NCI-H774 (cell line): ENCODE measurements at regions not wholly inside any gene's neighbourhood (a gene's known extent, or its start where the extent isn't known, plus 50 kb on each side); places are given as distances from the start of the nearest gene placed in this dataset.

Source experiments
- DNase-seq: peaks from one replicate; lab custom pipeline; 2025; lab: John Stamatoyannopoulos, UW

GRCh38 chr3:67791620-67792019 is 137.2 kb upstream of the SUCLG2 start:
- DNase-seq = no peak

- no peak for DNase-seq
Measured at GRCh38 chr3:67790043-67790442, 135.6 kb upstream of the SUCLG2 start.

- no peak for DNase-seq
Measured at GRCh38 chr3:67788396-67788795, 134.0 kb upstream of the SUCLG2 start.

DNA sequence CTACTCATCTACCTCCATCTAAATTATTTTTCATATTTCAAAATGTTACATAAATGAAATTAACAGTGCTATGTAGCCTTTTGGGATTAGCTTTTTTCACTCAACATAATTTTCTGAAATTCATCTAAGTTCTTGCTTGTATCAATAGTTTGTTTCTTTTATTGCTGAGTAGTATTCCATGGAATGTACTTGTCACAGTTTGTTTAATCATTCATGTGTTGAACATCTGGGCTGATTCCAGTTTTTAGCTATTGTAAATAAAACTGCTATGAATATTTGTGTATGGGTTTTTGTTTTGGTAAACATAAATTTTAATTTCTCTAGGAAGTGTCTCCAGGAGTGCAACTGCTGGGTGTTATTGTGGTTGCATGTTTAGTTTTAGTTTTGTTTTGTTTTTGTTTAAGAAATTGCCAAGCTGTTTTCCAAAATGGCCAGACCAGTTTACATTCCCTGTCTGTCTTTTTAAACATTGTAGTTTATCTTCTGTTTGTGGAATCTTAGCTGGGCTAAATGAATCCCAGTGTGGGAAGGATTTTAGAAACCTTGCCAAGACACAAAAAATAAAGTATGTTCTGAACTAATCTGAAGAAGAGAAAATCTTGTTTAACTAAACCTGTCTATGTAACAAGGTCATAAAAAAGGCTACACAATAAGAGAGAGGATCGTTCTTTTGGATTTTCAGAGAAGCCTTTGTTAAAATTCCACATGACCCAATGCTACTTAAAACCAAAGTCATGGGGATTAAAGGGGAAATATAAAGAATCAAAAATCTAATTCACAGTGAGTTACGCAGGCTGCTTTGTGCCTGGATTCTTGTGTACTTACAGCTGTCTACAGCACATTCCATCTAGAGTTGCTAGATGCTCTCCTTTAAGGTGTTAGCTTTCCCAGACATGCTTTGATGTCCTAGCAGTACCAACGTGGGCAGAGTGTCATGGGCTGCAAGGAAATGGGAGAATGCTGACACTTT is 129.2 kb upstream of the SUCLG2 start:
- no peak for DNase-seq

DNA sequence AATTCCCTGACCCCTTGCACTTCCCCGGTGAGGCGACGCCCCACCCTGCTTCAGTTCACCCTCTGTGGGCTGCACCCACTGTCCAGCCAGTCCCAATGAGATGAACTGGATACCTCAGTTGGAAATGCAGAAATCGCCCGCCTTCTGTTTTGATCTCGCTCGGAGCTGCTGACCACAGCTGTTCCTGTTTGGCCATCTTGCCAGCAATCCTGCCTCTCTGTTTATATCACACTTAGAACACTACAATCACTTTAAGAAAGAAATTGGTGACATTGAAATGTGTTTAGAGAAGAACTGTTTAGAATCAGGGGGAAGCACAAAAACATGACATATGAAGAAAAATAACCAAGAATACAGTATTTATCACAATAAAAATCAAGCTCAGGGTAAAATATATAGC is 127.5 kb upstream of the SUCLG2 start:
- DNase-seq = no peak

DNA sequence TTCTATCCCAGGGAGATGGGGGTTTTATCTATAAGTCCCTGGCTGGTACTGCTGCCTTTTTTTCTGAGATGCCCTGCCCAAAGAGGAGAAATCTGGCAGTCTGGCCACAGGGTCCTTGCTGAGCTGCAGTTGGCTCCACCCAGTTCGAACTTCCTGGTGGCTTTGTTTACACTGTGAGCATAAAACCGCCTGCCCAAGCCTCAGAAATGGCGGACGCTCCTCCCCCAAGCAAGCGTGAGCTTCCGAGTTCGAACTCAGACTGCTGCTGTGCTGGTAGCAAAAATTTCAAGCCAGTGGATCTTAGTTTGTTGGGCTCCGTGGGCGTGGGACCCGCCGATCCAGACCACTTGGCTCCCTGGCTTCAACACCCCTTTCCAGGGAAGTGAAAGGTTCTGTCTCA is 126.8 kb upstream of the SUCLG2 start:
- no peak for DNase-seq

DNA sequence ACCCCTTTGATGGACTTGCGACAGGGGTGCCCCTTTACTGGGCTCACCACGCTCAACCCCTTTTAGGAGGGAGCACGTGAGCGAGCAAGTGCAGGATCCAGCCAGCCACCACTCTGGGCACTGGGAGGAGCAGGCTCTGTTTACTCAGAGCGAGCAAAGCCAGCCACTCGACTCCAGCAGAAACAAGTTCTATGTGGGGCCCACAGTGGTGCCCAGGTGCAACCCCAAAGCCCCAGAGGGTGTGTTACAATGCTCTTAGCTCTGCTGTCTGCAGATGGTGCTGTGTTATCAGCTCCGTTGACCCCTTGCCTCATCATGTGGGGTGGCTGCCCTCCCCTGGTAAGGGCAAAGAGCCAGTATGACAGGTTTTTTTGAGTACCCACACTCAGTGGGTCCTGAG is 120.3 kb upstream of the SUCLG2 start:
- DNase-seq = no peak

- no peak for DNase-seq
Measured at GRCh38 chr3:67765575-67765974, 111.2 kb upstream of the SUCLG2 start.

DNA sequence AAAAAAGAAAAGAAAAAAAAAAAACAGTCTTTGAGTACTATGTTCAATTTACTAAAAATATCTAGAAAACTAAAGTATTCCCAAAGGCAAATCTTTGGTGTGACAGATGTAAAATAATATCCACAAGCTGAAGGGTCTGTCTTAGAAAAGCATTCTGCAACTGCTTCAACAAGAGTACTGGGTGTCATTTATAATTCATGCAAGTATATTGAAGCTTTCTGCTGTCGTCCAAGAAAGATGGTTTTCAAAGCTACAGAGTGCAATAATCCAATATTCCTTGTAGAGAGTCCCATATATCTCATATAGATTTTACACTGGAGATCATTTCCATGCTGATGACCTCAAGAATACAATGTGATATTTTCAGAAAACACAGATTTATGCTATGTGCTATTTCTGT is 90.9 kb upstream of the SUCLG2 start:
- DNase-seq = no peak

GRCh38 chr3:67744699-67745098 is 90.3 kb upstream of the SUCLG2 start:
- no peak for DNase-seq

DNA sequence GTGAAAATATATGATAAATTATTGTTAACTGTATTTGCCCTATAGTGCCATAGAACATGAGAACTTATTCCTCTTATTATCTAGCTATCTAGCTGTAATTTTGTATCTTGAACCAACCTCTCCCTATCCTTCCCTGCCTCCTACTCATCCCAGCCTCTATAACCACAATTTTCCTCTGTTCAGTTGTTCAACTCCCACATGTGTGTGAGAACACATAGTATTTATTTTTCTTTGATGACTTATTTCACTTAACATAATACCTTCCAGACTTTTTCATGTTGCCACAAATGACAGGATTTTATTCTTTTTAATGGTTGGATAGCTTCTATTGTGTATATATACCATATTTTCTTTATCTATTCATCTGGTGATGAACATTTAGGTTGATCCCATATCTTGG is 85.4 kb upstream of the SUCLG2 start:
- DNase-seq = no peak

DNA sequence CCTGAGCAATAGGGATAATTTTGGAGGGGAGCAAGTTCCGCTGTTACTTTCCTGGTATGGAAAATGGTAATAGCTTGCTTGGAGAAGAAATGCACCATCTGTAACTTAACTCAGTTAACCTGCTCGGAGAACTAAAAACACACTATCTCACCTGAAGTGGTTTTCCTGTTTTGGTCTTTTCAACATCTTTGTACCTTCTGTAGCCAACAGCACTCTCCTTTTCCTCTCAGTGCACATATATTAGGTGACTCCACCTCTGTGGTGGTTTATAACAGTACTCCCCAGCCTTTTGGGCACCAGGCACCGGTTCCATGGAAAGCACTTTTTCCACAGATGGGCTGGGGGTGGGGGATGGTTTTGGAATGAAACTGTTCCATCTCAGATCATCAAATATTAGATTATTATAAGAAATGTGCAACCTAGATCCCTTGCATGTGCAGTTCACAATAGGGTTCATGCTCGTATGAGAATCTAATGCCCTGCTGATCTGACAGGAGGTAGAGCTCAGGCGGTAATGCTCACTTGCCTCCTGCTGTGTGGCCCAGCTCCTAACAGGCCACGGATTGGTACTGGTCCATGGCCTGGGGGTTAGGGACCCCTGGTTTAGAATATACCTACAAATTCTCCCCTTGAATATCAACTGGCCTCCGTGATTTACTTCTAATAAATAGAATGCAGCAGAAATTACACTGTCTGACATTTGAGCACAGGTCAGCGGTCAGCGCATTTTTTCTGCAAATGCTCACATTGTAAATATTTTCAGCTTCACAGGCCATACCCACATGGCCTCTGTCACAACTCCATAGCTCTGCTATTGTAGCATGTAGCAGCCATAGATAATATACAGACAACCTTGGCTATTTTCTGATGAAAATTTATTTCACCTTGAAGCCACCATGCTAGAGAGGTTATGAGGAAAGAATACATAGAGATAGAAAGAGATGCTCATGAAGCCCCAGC is 83.8 kb upstream of the SUCLG2 start:
- no peak for DNase-seq

- DNase-seq = no peak
Measured at GRCh38 chr3:67737140-67737539, 82.7 kb upstream of the SUCLG2 start.

DNA sequence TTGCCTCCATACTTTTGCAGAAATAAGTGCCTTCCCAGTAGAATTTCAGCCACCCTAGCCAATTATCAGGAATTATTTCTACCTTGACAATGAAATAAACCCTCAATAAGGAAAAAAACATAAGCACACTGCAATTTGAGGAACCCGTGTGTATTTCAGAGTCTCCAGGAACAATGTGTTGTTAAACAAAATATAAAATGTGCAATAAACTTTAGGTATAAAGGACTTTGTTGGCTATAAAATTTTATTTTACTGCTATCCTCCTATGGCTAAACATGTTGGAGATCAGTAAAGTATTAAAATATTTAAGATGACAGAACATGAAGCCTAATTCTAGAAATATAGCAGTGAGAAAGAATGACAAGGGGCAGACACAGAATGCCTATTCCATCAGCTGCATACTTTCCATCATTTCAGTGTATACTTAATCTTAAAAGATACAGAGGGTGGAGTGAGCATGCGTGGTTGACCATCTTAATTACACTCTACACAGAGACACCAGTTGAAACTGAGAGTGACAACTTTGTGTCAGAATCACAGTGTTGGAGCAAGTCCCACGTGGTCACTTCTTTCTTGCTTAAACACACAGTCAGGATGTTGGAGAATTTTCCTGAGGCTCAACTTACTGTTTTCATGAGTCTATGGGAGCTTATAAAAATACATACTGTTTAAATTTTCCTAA is 79.0 kb upstream of the SUCLG2 start:
- no peak for DNase-seq

DNA sequence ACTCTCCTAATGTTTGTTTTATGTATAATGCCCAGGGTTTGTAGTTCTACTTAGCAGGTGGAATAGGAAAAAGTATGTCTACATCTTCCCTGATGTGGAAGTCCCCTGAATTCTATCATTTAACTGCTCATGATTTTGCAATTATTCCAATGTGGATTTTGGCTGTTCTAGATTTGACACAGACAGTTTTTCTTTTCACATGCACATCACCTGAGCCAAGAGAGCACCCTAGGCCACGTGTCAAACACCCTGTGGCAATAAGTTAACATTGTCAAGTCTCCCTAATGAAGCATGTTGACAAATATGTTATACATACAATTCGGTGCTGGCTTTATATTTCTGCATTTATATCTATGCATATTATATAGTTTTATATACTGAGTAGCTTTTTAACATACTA is 70.0 kb upstream of the SUCLG2 start:
- no peak for DNase-seq

DNA sequence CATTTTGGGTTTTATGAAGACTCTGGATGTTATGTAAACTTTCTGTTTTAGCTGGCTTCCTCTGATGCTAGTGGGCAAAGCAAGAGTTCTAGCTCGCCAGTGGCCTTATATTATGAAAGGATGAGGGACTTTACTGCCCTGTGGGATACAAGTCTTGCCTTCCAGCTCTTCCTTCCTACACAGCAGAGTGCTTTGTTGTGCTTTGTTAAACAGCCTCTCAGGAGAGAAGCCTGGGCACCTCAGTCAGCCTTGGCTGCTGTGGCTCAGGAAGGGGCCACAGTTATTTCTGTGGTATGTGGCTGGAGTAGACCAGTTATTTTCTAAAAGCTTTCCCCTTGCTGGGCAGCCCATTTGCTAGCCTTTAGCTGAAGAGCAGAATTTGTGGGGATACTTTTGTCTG is 69.5 kb upstream of the SUCLG2 start:
- DNase-seq = no peak

DNA sequence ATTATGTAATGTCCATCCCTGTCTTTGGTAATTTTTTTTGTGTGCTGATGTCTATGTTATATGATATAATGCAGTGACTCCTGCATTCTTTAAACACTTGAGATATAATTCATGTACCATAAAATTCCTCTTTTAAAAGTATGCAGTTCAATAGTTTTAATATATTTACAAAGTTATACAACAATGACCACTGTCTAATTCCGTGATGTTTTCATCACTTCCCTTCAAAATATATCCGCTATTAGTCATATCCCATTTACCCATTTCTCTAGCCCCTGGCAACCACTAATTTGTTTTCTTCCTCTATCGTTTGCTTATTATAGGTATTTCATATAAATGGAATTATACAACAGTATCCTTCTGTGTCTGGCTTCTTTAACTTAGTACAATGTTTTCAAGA is 64.9 kb upstream of the SUCLG2 start:
- DNase-seq = no peak

- DNase-seq = no peak
Measured at GRCh38 chr3:67715971-67716370, 61.6 kb upstream of the SUCLG2 start.

DNA sequence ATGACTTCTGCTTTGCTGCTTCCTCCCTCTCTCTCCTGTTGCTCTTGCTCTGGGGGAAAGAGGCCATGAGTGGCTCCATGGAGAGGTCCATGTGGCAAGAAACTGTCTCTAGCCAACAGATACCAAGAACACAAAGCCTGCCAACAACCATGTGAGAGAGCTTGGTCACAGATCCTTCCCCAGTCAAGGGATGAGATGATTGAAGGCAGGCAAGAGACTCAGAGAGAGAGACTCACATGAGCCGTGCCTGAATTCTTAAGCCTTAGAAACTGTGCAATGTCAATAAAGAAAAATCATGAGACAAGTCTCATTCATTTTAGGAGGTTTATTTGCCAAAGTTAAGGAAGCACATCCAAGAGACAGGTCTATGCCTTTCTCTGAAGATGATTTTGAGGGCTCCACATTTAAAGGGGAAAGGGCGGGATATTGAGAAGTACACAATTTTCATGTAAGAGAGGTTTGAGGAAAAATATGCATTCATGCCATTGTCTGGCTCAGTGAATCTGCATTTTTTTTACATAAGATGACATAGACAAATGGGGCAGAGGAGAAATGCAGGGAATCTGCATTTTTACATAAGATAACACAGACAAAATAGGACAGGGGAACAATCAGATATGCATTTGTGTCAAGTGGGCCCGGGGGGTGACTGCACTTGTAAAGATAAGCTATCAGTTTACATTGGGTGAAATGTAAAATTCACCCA is 59.5 kb upstream of the SUCLG2 start:
- no peak for DNase-seq

DNA sequence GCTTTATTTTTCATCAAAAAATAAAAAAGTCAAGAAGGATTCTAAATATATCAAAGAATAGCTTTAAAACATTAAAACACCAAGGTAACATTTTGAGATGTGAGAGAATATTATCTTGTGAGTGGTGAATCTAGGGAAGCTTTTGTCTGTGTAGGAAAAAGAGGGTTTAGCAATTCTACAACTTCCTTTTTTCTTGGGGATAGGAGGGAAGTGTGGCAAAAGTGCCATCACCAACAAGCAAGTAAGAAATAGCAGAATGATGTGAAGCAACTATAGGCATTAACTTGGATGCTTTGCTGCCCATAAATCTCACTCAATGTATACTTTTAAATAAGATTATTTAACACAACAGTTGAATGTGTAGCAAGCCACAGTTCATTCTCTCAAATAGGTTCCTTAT is 57.8 kb upstream of the SUCLG2 start:
- no peak for DNase-seq

DNA sequence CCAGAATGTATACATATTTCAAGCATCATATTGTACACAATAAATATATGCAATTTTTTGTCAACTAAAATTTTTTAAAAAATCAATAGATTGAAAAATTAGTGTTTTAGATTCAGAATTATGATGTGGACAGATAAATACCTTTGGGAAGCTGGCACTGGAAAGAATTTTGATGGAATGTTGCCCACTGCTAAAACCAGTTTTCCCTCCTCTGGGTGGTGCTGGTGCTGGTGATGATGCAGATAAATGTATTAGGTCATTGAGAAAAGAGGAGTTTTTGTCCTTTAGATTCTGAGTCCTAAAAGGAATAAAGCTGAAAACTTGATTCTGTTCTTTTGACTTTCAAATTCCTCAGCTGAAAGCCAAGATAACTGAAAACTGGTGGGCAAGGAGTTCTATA is 56.0 kb upstream of the SUCLG2 start:
- no peak for DNase-seq

DNA sequence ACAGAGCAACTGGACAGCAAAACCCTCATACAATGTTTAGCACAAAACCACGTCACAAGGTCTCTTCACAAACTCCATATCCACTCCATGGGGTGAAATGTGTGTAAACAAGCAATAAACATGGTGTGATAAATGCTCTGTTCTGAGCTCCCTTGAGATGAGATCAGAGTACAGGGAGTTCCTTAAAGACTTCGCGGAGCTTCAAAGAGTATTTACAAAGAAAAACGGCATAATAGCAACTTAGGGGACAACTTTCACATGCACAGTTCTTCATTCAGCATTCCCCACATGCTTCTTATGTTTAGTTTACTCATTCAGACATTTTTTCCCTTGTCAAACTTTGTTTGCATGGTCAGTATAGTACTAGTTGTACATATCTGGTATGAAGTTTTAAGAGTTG is 52.5 kb upstream of the SUCLG2 start:
- DNase-seq = no peak
